IPS-NIHi7 (cell line): ENCODE measurements at regions not wholly inside any gene's neighbourhood (a gene's known extent, or its start where the extent isn't known, plus 50 kb on each side); places are given as distances from the start of the nearest gene placed in this dataset.

Experiments used
- DNase-seq: peaks from one replicate; pipeline ENCODE4 v3.0.0; 2012; ENCODE audit warnings: mixed read lengths; ENCODE audit errors: extremely low spot score

GRCh38 chr1:219401724-219402625 lies 210.9 kb downstream of the ZC3H11B start:
- no peak for DNase-seq

DNA sequence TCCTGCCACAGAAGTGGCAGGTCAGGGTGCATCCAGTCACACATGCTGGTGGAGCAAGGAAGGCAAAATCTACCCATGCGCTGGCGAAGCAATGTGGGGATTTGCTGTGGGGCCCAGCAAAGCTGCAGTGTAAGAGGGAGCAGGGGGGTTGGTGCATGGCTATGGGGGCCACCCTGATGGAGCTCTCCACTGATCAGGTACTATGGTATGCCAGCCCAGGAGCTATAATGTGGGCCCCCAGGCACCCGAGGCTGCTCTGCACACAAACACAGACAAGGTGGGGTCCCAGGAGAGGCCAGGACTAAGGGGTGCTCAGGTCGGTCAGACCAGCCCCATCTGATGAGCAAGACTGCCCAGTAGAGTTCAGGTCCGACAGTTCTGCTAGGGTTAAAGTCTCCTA lies 213.5 kb downstream of the ZC3H11B start:
- no peak for DNase-seq

GRCh38 chr1:219398815-219399396 lies 214.0 kb downstream of the ZC3H11B start:
- DNase-seq, result no peak

DNA sequence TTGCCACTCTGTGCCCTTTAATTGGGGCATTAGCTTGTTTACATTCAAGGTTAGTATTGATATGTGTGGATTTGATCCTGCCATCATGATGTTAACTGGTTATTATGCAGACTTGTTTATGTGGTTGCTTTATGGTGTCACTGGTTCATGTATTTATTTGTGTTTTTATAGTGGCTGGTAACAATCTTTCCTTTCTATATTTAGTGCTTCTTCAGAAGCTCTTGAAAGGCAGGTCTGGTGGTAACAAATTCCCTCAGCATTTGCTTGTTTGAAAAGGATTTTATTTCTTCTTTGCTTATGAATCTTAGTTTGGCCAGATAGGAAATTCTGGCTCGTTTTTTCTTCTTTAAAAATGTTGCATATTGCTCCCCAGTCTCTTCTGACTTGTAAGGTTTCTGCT lies 215.4 kb downstream of the ZC3H11B start:
- no peak for DNase-seq

- no peak for DNase-seq
Observed at GRCh38 chr1:219391297-219391696, 217.6 kb downstream of the LYPLAL1 start.

GRCh38 chr1:219387211-219387610 lies 213.5 kb downstream of the LYPLAL1 start:
- DNase-seq, result no peak

DNA sequence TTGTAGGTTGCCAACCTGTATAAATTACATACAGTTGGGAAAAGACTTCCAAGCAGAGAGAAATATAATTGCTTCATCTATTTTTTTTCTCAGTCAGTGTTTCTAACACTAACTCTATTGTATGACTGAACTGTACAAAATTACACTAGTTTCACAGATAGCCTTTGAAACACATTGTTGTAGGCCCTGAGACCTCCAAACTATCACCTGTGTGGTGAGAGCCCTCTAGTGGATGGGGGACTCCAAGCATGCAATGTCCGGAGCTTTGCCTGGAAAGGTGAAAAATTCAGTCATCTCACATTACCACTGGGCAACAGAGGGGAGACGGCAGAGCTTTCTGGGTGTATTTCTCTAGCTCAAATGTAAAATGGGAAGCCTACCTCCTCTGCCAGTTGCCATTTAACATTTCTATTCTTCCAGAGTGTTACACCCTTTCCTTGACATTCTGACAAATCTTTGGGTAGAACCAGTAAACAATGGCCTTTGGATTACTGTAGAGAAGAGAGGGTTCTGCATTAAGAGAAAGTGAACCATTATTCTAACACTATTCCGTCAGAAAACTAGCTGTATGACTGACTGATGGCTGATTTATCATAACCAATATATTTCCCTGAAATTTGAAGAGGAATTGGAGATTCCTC lies 212.2 kb downstream of the LYPLAL1 start:
- peak; percentile 71 for DNase-seq

DNA sequence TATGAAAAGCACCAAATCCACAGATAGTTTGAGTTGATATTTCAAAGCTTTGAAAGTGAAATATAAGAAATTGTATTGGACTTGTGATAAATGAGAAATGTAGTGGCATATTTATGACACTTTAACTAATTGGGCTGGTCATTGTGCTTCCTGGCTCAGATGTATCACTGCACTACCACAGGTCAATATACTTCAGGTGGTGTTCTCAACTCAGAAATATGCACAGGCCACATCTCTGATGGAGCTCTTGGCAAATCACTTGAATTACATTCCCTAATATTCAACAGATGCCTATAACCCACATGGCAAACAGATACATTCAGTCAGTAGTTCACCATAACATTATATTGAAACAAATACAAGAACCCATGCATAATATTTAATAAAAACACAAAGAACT lies 209.6 kb downstream of the LYPLAL1 start:
- DNase-seq, result no peak

GRCh38 chr1:219381396-219381795 lies 207.7 kb downstream of the LYPLAL1 start:
- no peak for DNase-seq

- DNase-seq, result no peak
Observed at GRCh38 chr1:219380463-219380862, 206.8 kb downstream of the LYPLAL1 start.

DNA sequence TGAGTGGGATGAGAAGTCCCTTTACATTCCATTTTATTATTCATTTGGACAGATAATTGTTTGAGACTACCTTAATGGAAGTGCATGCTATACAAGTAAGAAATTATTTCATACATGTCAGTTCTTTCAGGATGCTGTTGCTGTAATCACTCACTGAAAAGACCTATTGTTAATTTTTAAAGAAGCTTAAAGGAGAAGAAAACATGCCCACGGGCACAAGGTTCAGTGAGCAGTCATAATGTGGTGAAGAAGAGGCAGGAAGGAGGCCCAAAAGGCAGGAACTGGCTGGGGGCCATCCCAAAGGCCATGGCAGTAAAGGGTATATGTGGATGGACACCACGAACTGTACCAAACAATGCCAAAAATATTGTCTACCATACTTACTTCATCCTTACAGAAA lies 206.0 kb downstream of the LYPLAL1 start:
- no peak for DNase-seq

GRCh38 chr1:219374636-219375035 lies 201.0 kb downstream of the LYPLAL1 start:
- DNase-seq, result no peak

DNA sequence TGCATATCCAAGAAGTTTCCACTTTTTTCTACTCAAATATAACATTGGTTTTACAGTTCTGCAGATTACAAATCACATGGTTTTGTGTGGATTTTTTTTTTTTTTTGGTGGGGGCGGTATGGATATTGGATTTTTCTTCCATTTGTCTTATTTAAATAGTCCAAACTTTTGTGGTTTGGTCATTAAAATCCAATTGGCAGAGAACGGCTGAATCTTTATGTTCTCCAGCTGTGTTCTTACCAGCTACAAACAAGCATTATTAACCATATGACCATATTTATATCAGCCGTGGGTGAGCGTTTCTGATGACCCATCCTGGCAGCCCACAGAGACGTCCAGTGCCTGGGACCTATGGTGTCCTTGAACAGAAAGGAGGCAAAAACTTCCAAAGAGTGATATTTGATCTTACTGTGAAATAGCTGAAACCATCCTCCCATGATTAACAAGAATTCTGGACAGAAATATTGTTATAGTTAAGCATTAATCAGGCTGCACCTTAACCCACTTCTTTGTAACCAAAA lies 200.4 kb downstream of the LYPLAL1 start:
- no peak for DNase-seq

GRCh38 chr1:219373616-219373935 lies 199.9 kb downstream of the LYPLAL1 start:
- no peak for DNase-seq

- DNase-seq, result no peak
Observed at GRCh38 chr1:219372916-219373615, 199.4 kb downstream of the LYPLAL1 start.

DNA sequence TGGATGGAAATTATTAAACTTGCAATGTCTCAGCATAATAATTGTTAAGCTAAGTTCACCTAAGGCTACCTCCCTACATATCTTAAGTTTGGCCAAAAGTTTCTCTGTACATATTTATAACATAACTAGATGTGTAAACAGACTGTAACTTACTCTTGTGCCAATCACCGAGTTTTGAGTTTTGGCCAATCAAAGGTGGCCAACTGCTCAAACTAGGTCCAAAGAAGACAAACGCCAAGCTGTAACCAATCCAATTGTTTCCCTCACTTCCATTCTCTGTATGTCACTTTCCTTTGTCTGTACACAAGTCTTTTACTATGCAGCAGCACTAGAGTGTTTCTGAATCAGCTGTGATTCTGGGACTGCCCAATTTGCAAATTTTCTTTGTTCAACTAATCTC lies 197.8 kb downstream of the LYPLAL1 start:
- no peak for DNase-seq

- no peak for DNase-seq
Observed at GRCh38 chr1:219367496-219367895, 193.8 kb downstream of the LYPLAL1 start.

DNA sequence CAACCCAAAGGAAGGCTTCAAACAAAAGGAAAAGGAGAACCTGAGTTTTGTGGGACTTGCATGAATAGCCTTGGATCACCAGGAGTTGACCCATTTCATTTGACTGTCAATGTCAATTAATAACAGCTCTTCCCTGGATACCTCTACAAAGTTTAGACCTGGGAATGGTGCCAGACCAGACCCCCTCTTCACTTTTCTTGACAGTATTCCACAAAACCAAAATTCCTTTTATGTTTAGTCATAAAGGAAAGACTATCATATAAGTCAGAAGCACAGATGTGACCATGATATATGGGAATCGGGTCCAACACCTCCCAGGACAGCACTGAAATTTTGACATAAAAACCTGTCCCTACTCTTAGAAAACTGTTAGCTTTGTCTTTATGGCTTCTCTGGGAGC lies 191.8 kb downstream of the LYPLAL1 start:
- DNase-seq, result no peak

DNA sequence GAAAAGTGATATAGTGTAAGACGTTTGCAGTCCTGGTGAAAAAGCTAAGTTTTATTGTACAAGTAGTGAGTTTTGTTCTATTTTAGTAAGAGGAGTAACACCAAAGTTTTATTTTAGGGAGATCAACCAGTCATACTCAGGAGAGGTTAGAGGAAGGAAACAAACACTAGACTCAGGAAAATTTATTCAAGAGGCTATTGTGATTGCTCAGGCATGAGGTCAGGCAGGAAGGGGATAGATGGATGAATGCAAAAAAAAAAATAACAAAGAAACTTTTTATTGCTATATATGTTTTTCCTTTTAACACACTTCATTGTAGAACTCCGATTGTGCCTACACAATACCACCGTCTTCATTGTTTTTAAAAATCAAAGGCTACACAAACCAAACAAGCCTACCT lies 189.0 kb downstream of the LYPLAL1 start:
- DNase-seq, result no peak

GRCh38 chr1:219359126-219359525 lies 185.4 kb downstream of the LYPLAL1 start:
- DNase-seq, result no peak

DNA sequence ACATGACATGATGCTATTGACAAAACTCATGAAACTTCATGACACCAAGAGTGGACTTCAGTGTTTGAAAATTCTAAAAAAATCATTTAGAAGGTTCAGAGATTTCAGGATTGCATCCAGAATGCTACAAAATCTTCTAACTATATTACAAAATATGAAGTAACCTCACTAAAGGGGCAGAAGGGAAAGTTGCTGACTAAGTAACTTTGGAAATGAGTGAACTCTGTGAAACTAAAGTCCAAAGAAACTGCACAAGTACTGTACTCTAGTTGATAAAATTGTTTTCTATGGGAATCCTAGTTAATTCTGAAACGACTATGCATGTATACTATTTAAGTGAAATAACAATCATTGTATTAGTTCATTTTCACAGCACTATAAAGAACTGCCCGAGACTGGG lies 184.4 kb downstream of the LYPLAL1 start:
- DNase-seq, result no peak

DNA sequence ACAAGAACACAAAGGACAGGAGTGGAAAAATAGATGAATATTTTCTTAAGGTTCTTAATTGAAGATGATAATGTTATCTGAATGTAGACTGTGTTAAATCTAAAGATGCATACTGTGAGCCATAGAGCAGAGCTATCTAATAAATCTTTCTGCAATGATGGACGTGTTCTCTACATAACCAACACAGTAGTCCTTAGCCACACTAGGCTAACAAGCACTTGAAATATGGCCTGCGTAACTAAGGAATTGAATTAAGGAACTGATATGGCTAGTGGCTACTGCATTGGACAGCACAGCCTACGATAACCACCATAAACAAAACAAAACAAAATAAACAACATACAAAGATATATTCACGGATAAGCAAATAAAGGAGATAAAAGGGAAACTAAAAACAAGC lies 181.3 kb downstream of the LYPLAL1 start:
- DNase-seq, result no peak
